ENCODE measurements at regions not wholly inside any gene's neighbourhood (a gene's known extent, or its start where the extent isn't known, plus 50 kb on each side); places are given as distances from the start of the nearest gene placed in this dataset.

- TF ChIP-seq CTCF (IDR thresholded peaks at IDR 0.05; ENCODE audit: poor library complexity): no peak
- TF ChIP-seq EZH2phosphoT487 (IDR thresholded peaks at IDR 0.05; ENCODE audit: low read depth, severe bottlenecking, unreplicated experiment): no peak
These were observed 596.8 kb downstream of the QKI start for GRCh38 chr6:164011321-164011720.
